HTR-8/SVneo (cell line): ENCODE measurements at regions not wholly inside any gene's neighbourhood (a gene's known extent, or its start where the extent isn't known, plus 50 kb on each side); places are given as distances from the start of the nearest gene placed in this dataset.
"Not testable (repeated sequence)": the region's sequence is repeated elsewhere in the genome, so short reads cannot be mapped to it uniquely, and the experiment has no call there.

Experiments used
- DNase-seq: peaks from one replicate; pipeline ENCODE4 v3.0.0; 2011; ENCODE audit warnings: low spot score, mixed read lengths; ENCODE audit not compliant: insufficient read length
- FAIRE-seq: peaks from 2 replicates; lab custom pipeline; 2011; peaks lifted over from hg19 to GRCh38; lab: Jason Lieb, UNC

- FAIRE-seq, DNase-seq: not testable (repeated sequence)
Observed at GRCh38 chr13:87561580-87561979, 109.6 kb upstream of the SLITRK5 start.

DNA sequence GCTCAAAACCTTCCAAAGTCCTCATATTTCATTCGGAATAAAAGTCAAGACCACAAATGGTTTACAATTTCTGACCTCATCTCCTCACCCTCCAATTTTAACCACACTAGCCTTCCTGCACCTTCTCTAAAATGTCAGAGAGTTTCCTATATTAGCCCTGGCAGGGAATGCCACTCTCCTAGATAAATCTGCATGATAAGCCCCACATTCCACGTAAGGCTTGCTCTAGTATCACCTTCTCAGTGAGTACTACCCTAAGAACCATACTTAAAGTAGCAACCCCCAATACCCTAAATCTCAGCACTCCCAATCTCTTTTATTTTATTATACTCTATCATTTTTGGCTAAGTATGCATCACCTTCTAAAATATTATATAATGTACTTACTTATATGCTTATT is 100.5 kb upstream of the SLITRK5 start:
- no peak for FAIRE-seq
- no peak for DNase-seq

- FAIRE-seq (no peak), DNase-seq (no peak)
Observed at GRCh38 chr13:87582399-87582798, 88.8 kb upstream of the SLITRK5 start.

GRCh38 chr13:87590518-87590917 is 80.7 kb upstream of the SLITRK5 start:
- no peak for FAIRE-seq

DNA sequence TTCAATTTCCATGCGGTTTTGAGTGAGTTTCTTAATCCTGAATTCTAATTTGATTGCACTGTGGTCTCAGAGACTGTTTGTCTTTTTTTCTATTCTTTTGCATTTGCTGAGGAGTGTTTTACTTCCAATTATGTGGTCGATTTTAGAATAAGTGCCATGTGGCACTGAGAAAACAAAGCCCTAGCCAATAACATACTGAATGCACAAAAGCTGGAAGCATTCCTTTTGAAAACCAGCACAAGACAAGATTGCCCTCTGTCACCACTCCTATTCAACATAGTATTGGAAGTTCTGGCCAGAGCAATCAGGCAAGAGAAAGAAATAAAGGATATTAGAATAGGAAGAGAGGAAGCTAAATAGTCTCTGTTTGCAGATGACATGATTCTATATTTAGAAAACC is 66.7 kb upstream of the SLITRK5 start:
- not testable (repeated sequence) for DNase-seq, FAIRE-seq

More at GRCh38 chr13:87590518-87590917, 80.7 kb upstream of the SLITRK5 start:
- DNase-seq: no peak

DNA sequence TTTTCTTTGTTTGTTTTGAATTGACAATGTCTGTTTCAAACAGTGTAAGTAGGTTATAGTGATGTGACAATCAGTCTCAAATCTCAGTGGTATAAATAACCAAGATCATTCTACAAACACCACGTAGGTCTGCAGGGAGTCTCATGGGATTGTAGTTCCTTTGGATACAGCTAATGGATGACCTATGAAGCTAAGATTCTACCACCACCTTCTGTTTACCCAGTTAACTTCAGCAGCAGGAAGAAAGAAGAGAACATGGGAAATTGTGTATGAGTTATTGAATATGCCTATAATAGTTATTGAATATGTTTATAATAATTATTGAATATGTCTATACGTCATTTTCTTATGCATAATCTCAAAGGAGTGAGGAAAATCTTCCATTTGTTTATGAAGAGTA is 63.9 kb upstream of the SLITRK5 start:
- FAIRE-seq (no peak), DNase-seq (no peak)

GRCh38 chr13:87614276-87614675 is 56.9 kb upstream of the SLITRK5 start:
- DNase-seq (no peak), FAIRE-seq (no peak)
